Neural cell (in vitro differentiated cells): ENCODE measurements at regions not wholly inside any gene's neighbourhood (a gene's known extent, or its start where the extent isn't known, plus 50 kb on each side); places are given as distances from the start of the nearest gene placed in this dataset.

Experiments
- H2AFZ ChIP-seq: fragments of 200-600, 300-800 bp; sonication (generic), shearing (Covaris generic); 2 replicates; pipeline ENCODE4 v1.6.0; 2014; ENCODE audit warnings: low read depth, mild to moderate bottlenecking, antibody characterized with exemption, low read length, moderate library complexity
- H3F3A ChIP-seq: fragments of 200-600 bp; shearing (Covaris generic); 2 replicates; pipeline ENCODE4 v1.6.1; 2016; ENCODE audit warnings: mild to moderate bottlenecking, moderate library complexity, mixed read lengths, antibody characterized with exemption, low read length; ENCODE audit not compliant: insufficient read depth, poor library complexity, severe bottlenecking
- H3K27ac ChIP-seq: fragments of 200-600, 300-800 bp; sonication (generic), shearing (Covaris generic); 2 replicates; pipeline ENCODE4 v1.5.1; 2014; ENCODE audit warnings: mild to moderate bottlenecking, low read length, moderate library complexity
- H3K27me3 ChIP-seq: fragments of 300-800, 200-600 bp; sonication (generic), shearing (Covaris generic); 2 replicates; pipeline ENCODE4 v1.6.0; 2014; ENCODE audit warnings: mild to moderate bottlenecking, low read depth, low read length, moderate library complexity; ENCODE audit not compliant: insufficient read depth
- H3K36me3 ChIP-seq: fragments of 300-800, 200-600 bp; sonication (generic), shearing (Covaris generic); 2 replicates; pipeline ENCODE4 v1.5.1; 2014; ENCODE audit warnings: mild to moderate bottlenecking, antibody characterized with exemption, low read length, moderate library complexity; ENCODE audit not compliant: insufficient read depth
- H3K4me2 ChIP-seq: fragments of 300-800, 200-600 bp; sonication (generic), shearing (Covaris generic); 2 replicates; pipeline ENCODE4 v1.6.0; 2014; ENCODE audit warnings: mild to moderate bottlenecking, low read length
- H3K4me3 ChIP-seq: fragments of 300-800, 200-600 bp; sonication (generic), shearing (Covaris generic); 2 replicates; pipeline ENCODE4 v1.5.1; 2014; ENCODE audit warnings: mild to moderate bottlenecking, low read length, moderate library complexity
- H3K79me2 ChIP-seq: fragments of 200-600 bp; shearing (Covaris generic); replicated peaks from 2 replicates; pipeline ENCODE4 v1.6.0; 2014; ENCODE audit warnings: mild to moderate bottlenecking, low read length, moderate library complexity; ENCODE audit not compliant: insufficient read depth
- H3K9ac ChIP-seq: fragments of 300-800, 200-600 bp; sonication (generic), shearing (Covaris generic); 2 replicates; pipeline ENCODE4 v1.6.1; 2016; ENCODE audit warnings: mild to moderate bottlenecking, low read length, mixed read lengths
- H3K9me2 ChIP-seq: fragments of 200-600 bp; shearing (Covaris generic); 2 replicates; pipeline ENCODE4 v1.6.1; 2016; ENCODE audit warnings: mild to moderate bottlenecking, low read length, mixed read lengths; ENCODE audit not compliant: insufficient read depth
- H3K9me3 ChIP-seq: fragments of 200-600, 300-800 bp; sonication (generic), shearing (Covaris generic); 2 replicates; pipeline ENCODE4 v1.6.1; 2016; ENCODE audit warnings: mild to moderate bottlenecking, mixed run types, low read length, moderate library complexity, mixed read lengths
- H4K20me1 ChIP-seq: fragments of 200-600 bp; shearing (Covaris generic); 2 replicates; pipeline ENCODE4 v1.6.1; 2016; ENCODE audit warnings: mild to moderate bottlenecking, mixed run types; ENCODE audit not compliant: insufficient read depth
- CTCF ChIP-seq: fragments of 450-650 bp; IDR thresholded peaks from 2 replicates; pipeline ENCODE4 v1.5.1; 2014; ENCODE audit warnings: antibody characterized with exemption, mild to moderate bottlenecking, moderate library complexity; ENCODE audit not compliant: poor library complexity, severe bottlenecking
- EP300 ChIP-seq: fragments of 450-650 bp; conservative IDR thresholded peaks from 2 replicates; pipeline ENCODE4 v1.6.1; 2014; ENCODE audit warnings: antibody characterized with exemption, mild to moderate bottlenecking, moderate library complexity; ENCODE audit not compliant: poor library complexity, severe bottlenecking
- EZH2 ChIP-seq: fragments of 200-600, 300-800 bp; shearing (Covaris generic), sonication (generic); IDR thresholded peaks from 2 replicates; pipeline ENCODE4 v1.6.1; 2014; ENCODE audit warnings: antibody characterized with exemption, low read length, borderline replicate concordance, mild to moderate bottlenecking; ENCODE audit not compliant: insufficient read depth, poor library complexity, severe bottlenecking
- MXI1 ChIP-seq: fragments of 450-650 bp; conservative IDR thresholded peaks from 2 replicates; pipeline ENCODE4 v1.6.1; 2014; ENCODE audit warnings: antibody characterized with exemption, mild to moderate bottlenecking; ENCODE audit not compliant: poor library complexity, severe bottlenecking
- POLR2AphosphoS5 ChIP-seq: IDR thresholded peaks from 2 replicates; pipeline ENCODE4 v1.6.1; 2012
- RAD21 ChIP-seq: fragments of 450-650 bp; conservative IDR thresholded peaks from 2 replicates; pipeline ENCODE4 v1.6.1; 2014; ENCODE audit warnings: antibody characterized with exemption, mild to moderate bottlenecking, moderate library complexity
- REST ChIP-seq: IDR thresholded peaks from 2 replicates; pipeline ENCODE4 v1.6.1; 2012; ENCODE audit warnings: borderline replicate concordance
- SMC3 ChIP-seq: fragments of 450-650 bp; conservative IDR thresholded peaks from 2 replicates; pipeline ENCODE4 v1.6.1; 2014; ENCODE audit warnings: antibody characterized with exemption, mild to moderate bottlenecking, moderate library complexity; ENCODE audit not compliant: poor library complexity
- TAF1 ChIP-seq: IDR thresholded peaks from 2 replicates; pipeline ENCODE4 v1.6.1; 2012; ENCODE audit warnings: low read depth

GRCh38 chr6:126826166-126826714 is 292.2 kb upstream of the RSPO3 start:
- Histone ChIP-seq H3K9me2 (no peaks in the 10 kb centered on the region), H3K4me3 (no peak overlapping the region), H3K4me2 (no peak overlapping the region), H4K20me1 (no peaks in the 10 kb centered on the region), H3K27ac (no peak overlapping the region), H3K36me3 (no peaks in the 10 kb centered on the region), H3K79me2 (no peaks in the 10 kb centered on the region), H3K27me3 (no peaks in the 10 kb centered on the region), H2AFZ (no peak overlapping the region), H3F3A (no peaks in the 10 kb centered on the region), H3K9ac (no peak overlapping the region), H3K9me3 (no peaks in the 10 kb centered on the region)
- TF ChIP-seq RAD21: no peak
- no peak for TF ChIP-seq EP300
- no peak for TF ChIP-seq EZH2
- no peak for TF ChIP-seq MXI1
- TF ChIP-seq SMC3: no peak
- TF ChIP-seq TAF1: no peak
- no peak for TF ChIP-seq POLR2AphosphoS5
- no peak for TF ChIP-seq CTCF
- TF ChIP-seq REST: no peak

- Histone ChIP-seq H3K9me3 (no peaks in the 10 kb centered on the region), H3K4me3 (no peak overlapping the region), H3F3A (no peaks in the 10 kb centered on the region), H3K79me2 (no peaks in the 10 kb centered on the region), H3K27me3 (no peaks in the 10 kb centered on the region), H3K36me3 (no peaks in the 10 kb centered on the region), H2AFZ (no peak overlapping the region), H4K20me1 (no peaks in the 10 kb centered on the region), H3K27ac (no peak overlapping the region), H3K9me2 (no peaks in the 10 kb centered on the region), H3K4me2 (no peak overlapping the region), H3K9ac (no peak overlapping the region)
- TF ChIP-seq EP300 (no peak), POLR2AphosphoS5 (no peak)
These were observed 287.0 kb upstream of the RSPO3 start for GRCh38 chr6:126831461-126831860.

GRCh38 chr6:126842769-126843168 is 275.7 kb upstream of the RSPO3 start:
- no peak overlapping the region for H3K4me2 ChIP-seq
- H3K9me3 ChIP-seq: no peaks in the 10 kb centered on the region
- no peaks in the 10 kb centered on the region for H3F3A ChIP-seq
- H2AFZ ChIP-seq: no peak overlapping the region
- no peak overlapping the region for H3K27ac ChIP-seq
- no peaks in the 10 kb centered on the region for H3K9me2 ChIP-seq
- H3K9ac ChIP-seq: no peak overlapping the region
- H3K27me3 ChIP-seq: no peaks in the 10 kb centered on the region
- no peaks in the 10 kb centered on the region for H4K20me1 ChIP-seq
- TF ChIP-seq EP300 (no peak), REST (no peak), RAD21 (no peak), SMC3 (no peak), CTCF (no peak), POLR2AphosphoS5 (no peak), EZH2 (no peak), MXI1 (no peak), TAF1 (no peak)
- no peaks in the 10 kb centered on the region for H3K79me2 ChIP-seq
- no peak overlapping the region for H3K4me3 ChIP-seq
- H3K36me3 ChIP-seq: no peaks in the 10 kb centered on the region
